GM13976 (cell line): ENCODE measurements at regions not wholly inside any gene's neighbourhood (a gene's known extent, or its start where the extent isn't known, plus 50 kb on each side); places are given as distances from the start of the nearest gene placed in this dataset.

Experiments used
- DNase-seq: peaks from one replicate; pipeline ENCODE4 v3.0.0; 2012; ENCODE audit warnings: low spot score
- CTCF ChIP-seq: IDR thresholded peaks from 2 replicates; pipeline ENCODE4 v1.5.1; 2012; ENCODE audit warnings: borderline replicate concordance, mild to moderate bottlenecking; ENCODE audit not compliant: insufficient read depth; ENCODE audit errors: extremely low read depth, missing control alignments, control extremely low read depth
- in situ Hi-C: fragments of 300-500 bp; cut with MboI; formaldehyde crosslinking; loops from one replicate; pipeline ENCODE4 v1.12.0; 2022; ENCODE audit warnings: low sequenced_read_pairs, mixed read lengths, inconsistent platforms; ENCODE audit not compliant: unreplicated experiment

- in situ Hi-C loops, result no loop called here
- DNase-seq, result no peak
- TF ChIP-seq CTCF, result no peak
These were observed 116.6 kb upstream of the MAFB start for GRCh38 chr20:40805592-40805991.

- in situ Hi-C loops, result no loop called here
- TF ChIP-seq CTCF, result no peak
These were observed 118.1 kb upstream of the MAFB start for GRCh38 chr20:40806929-40807820.

GRCh38 chr20:40807821-40808170 lies 118.8 kb upstream of the MAFB start:
- no peak for TF ChIP-seq CTCF
- in situ Hi-C loops, result no loop called here

More at GRCh38 chr20:40806929-40807820, 118.1 kb upstream of the MAFB start:
- DNase-seq, result no peak

GRCh38 chr20:40808936-40809335 lies 119.9 kb upstream of the MAFB start:
- no peak for DNase-seq
- TF ChIP-seq CTCF, result no peak
- in situ Hi-C loops, result no loop called here

More at GRCh38 chr20:40807821-40808170, 118.8 kb upstream of the MAFB start:
- no peak for DNase-seq

- no peak for TF ChIP-seq CTCF
- in situ Hi-C loops, result no loop called here
- DNase-seq, result no peak
These were observed 120.3 kb upstream of the MAFB start for GRCh38 chr20:40809361-40809760.

- no peak for TF ChIP-seq CTCF
- in situ Hi-C loops, result no loop called here
- no peak for DNase-seq
These were observed 121.4 kb upstream of the MAFB start for GRCh38 chr20:40810332-40811000.
